Choroid plexus epithelial cell (primary cell): ENCODE measurements at regions not wholly inside any gene's neighbourhood (a gene's known extent, or its start where the extent isn't known, plus 50 kb on each side); places are given as distances from the start of the nearest gene placed in this dataset.

ENCODE experiments used
- DNase-seq: peaks from one replicate; pipeline ENCODE4 v3.0.0-alpha.2; 2010; ENCODE audit warnings: low read depth
- H3K4me3 ChIP-seq: 2 replicates; pipeline ENCODE4 v1.5.1; 2011; ENCODE audit warnings: low read depth, mild to moderate bottlenecking, control low read depth, low read length, moderate library complexity
- CTCF ChIP-seq: conservative IDR thresholded peaks from 2 replicates; pipeline ENCODE4 v1.5.1; 2011; ENCODE audit warnings: low read depth, mild to moderate bottlenecking, control low read depth, inconsistent platforms, low read length, moderate library complexity

GRCh38 chr6:135703007-135703406, 148.5 kb upstream of the PDE7B start:
- TF ChIP-seq CTCF = no peak
- no peak for DNase-seq
- no peak overlapping the region for H3K4me3 ChIP-seq

GRCh38 chr6:135703621-135704020, 147.9 kb upstream of the PDE7B start:
- TF ChIP-seq CTCF = no peak
- peak; percentile 12 for DNase-seq
- no peak overlapping the region for H3K4me3 ChIP-seq

GRCh38 chr6:135707426-135707825, 144.1 kb upstream of the PDE7B start:
- DNase-seq = no peak
- no peak for TF ChIP-seq CTCF
- H3K4me3 ChIP-seq = no peak overlapping the region

GRCh38 chr6:135710042-135710441, 141.5 kb upstream of the PDE7B start:
- TF ChIP-seq CTCF = no peak
- no peak for DNase-seq
- no peak overlapping the region for H3K4me3 ChIP-seq

- DNase-seq = no peak
- no peak for TF ChIP-seq CTCF
- no peak overlapping the region for H3K4me3 ChIP-seq
Observed at GRCh38 chr6:135722190-135722589, 129.3 kb upstream of the PDE7B start.

- no peak for TF ChIP-seq CTCF
- DNase-seq = peak; percentile 87
- H3K4me3 ChIP-seq = no peak overlapping the region
Observed at GRCh38 chr6:135722679-135723078, 128.8 kb upstream of the PDE7B start.

- no peak for TF ChIP-seq CTCF
- H3K4me3 ChIP-seq = no peak overlapping the region
- DNase-seq = no peak
Observed at GRCh38 chr6:135728589-135728988, 122.9 kb upstream of the PDE7B start.
